ENCODE measurements at regions not wholly inside any gene's neighbourhood (a gene's known extent, or its start where the extent isn't known, plus 50 kb on each side); places are given as distances from the start of the nearest gene placed in this dataset.

- Histone ChIP-seq H3K27ac (ENCODE audit: low read depth, low read length) (no peak overlapping the region), H3K9ac (ENCODE audit: low read length in 5 of 5) (no peak overlapping the region), H3K4me1 (ENCODE audit: control insufficient read depth in 5 of 5, insufficient read depth in 5 of 5, low read length in 5 of 5) (no peaks in the 10 kb centered on the region), H3K36me3 (ENCODE audit: control insufficient read depth in 5 of 5, insufficient read depth in 5 of 5, low read length in 5 of 5) (no peaks in the 10 kb centered on the region), H3K9me3 (ENCODE audit: control insufficient read depth in 5 of 5, low read length in 5 of 5) (no peaks in the 10 kb centered on the region), H3K27me3 (ENCODE audit: control insufficient read depth in 5 of 5, insufficient read depth in 4 of 5, low read length in 5 of 5) (no peaks in the 10 kb centered on the region), H3K4me3 (ENCODE audit: low read depth in 1 of 5, low read length in 5 of 5) (no peak overlapping the region)
These were observed 578.9 kb downstream of the HAO1 start for GRCh38 chr20:7361321-7361720.

DNA sequence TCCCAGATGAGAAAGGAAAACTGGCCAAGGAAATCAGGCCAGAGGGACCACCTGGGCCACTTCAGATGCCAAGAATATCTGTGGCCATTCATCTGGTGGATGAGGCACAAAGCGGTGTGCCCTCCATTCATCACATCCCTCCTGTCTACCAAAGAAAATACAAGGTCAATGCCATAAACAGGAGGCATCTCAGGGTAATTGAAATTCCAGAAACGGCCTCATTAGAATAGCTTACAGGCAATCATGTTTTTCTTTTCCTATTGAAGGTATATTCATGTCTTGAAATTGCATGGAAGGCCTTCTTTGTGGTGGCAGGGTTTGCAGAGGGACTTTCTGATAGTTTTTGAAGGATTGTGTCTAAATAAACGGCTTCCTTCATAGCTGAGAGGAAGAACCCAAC, 578.3 kb downstream of the HAO1 start:
- H3K9me3 ChIP-seq (ENCODE audit: control insufficient read depth in 5 of 5, low read length in 5 of 5), result no peaks in the 10 kb centered on the region
- no peak overlapping the region for H3K4me3 ChIP-seq (ENCODE audit: low read depth in 1 of 5, low read length in 5 of 5)
- no peaks in the 10 kb centered on the region for H3K27me3 ChIP-seq (ENCODE audit: control insufficient read depth in 5 of 5, insufficient read depth in 4 of 5, low read length in 5 of 5)
- no peak overlapping the region for H3K9ac ChIP-seq (ENCODE audit: low read length in 5 of 5)
- no peak overlapping the region for H3K27ac ChIP-seq (ENCODE audit: low read depth, low read length)
- H3K36me3 ChIP-seq (ENCODE audit: control insufficient read depth in 5 of 5, insufficient read depth in 5 of 5, low read length in 5 of 5), result no peaks in the 10 kb centered on the region
- no peaks in the 10 kb centered on the region for H3K4me1 ChIP-seq (ENCODE audit: control insufficient read depth in 5 of 5, insufficient read depth in 5 of 5, low read length in 5 of 5)

- Histone ChIP-seq H3K4me3 (ENCODE audit: low read depth in 1 of 5, low read length in 5 of 5) (no peak overlapping the region), H3K9ac (ENCODE audit: low read length in 5 of 5) (no peak overlapping the region), H3K36me3 (ENCODE audit: control insufficient read depth in 5 of 5, insufficient read depth in 5 of 5, low read length in 5 of 5) (no peaks in the 10 kb centered on the region), H3K27ac (ENCODE audit: low read depth, low read length) (no peak overlapping the region), H3K9me3 (ENCODE audit: control insufficient read depth in 5 of 5, low read length in 5 of 5) (no peaks in the 10 kb centered on the region), H3K27me3 (ENCODE audit: control insufficient read depth in 5 of 5, insufficient read depth in 4 of 5, low read length in 5 of 5) (no peaks in the 10 kb centered on the region), H3K4me1 (ENCODE audit: control insufficient read depth in 5 of 5, insufficient read depth in 5 of 5, low read length in 5 of 5) (no peaks in the 10 kb centered on the region)
These were observed 577.7 kb downstream of the HAO1 start for GRCh38 chr20:7362601-7363000.

- Histone ChIP-seq H3K4me1 (ENCODE audit: control insufficient read depth in 5 of 5, insufficient read depth in 5 of 5, low read length in 5 of 5) (no peaks in the 10 kb centered on the region), H3K36me3 (ENCODE audit: control insufficient read depth in 5 of 5, insufficient read depth in 5 of 5, low read length in 5 of 5) (no peaks in the 10 kb centered on the region), H3K4me3 (ENCODE audit: low read depth in 1 of 5, low read length in 5 of 5) (no peak overlapping the region), H3K27ac (ENCODE audit: low read depth, low read length) (no peak overlapping the region), H3K9ac (ENCODE audit: low read length in 5 of 5) (no peak overlapping the region), H3K9me3 (ENCODE audit: control insufficient read depth in 5 of 5, low read length in 5 of 5) (no peaks in the 10 kb centered on the region), H3K27me3 (ENCODE audit: control insufficient read depth in 5 of 5, insufficient read depth in 4 of 5, low read length in 5 of 5) (no peaks in the 10 kb centered on the region)
These were observed 574.1 kb downstream of the HAO1 start for GRCh38 chr20:7366189-7366588.

DNA sequence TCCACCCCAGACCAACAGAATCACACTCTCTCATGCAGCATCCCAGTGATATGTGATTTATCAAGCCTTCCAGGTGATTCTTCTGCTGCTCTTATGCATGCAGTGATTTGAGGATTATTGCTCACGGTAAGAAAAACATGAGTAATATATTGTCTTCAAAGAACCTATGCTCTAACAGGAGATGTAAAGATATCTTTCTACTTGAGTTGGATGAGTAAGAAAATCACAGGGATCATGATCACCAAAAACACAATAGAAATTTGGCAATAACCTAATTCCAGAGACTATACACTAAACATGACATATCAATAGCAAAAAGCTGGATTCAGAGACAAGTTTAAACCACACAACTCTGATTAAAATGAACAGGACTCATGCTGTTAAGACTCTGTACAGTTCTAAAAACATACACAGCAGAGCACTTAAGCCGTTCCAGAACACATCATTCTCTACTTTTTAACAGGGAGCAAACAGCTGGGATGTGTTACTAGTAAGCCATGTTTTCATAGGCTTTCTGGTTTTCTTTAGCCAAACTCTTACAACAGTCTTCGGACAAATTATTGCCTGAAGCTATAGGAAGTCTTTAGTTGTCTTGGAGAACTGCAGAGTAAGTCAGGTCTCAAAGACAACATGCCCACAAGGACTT, 568.6 kb downstream of the HAO1 start:
- no peaks in the 10 kb centered on the region for H3K27me3 ChIP-seq (ENCODE audit: control insufficient read depth in 5 of 5, insufficient read depth in 4 of 5, low read length in 5 of 5)
- no peak overlapping the region for H3K9ac ChIP-seq (ENCODE audit: low read length in 5 of 5)
- no peak overlapping the region for H3K4me3 ChIP-seq (ENCODE audit: low read depth in 1 of 5, low read length in 5 of 5)
- no peaks in the 10 kb centered on the region for H3K36me3 ChIP-seq (ENCODE audit: control insufficient read depth in 5 of 5, insufficient read depth in 5 of 5, low read length in 5 of 5)
- H3K9me3 ChIP-seq (ENCODE audit: control insufficient read depth in 5 of 5, low read length in 5 of 5), result no peaks in the 10 kb centered on the region
- H3K4me1 ChIP-seq (ENCODE audit: control insufficient read depth in 5 of 5, insufficient read depth in 5 of 5, low read length in 5 of 5), result no peaks in the 10 kb centered on the region
- H3K27ac ChIP-seq (ENCODE audit: low read depth, low read length), result no peak overlapping the region

GRCh38 chr20:7375905-7376304, 564.4 kb downstream of the HAO1 start:
- Histone ChIP-seq H3K9me3 (ENCODE audit: control insufficient read depth in 5 of 5, low read length in 5 of 5) (no peaks in the 10 kb centered on the region), H3K9ac (ENCODE audit: low read length in 5 of 5) (no peak overlapping the region), H3K27me3 (ENCODE audit: control insufficient read depth in 5 of 5, insufficient read depth in 4 of 5, low read length in 5 of 5) (no peaks in the 10 kb centered on the region), H3K4me1 (ENCODE audit: control insufficient read depth in 5 of 5, insufficient read depth in 5 of 5, low read length in 5 of 5) (no peaks in the 10 kb centered on the region), H3K27ac (ENCODE audit: low read depth, low read length) (no peak overlapping the region), H3K36me3 (ENCODE audit: control insufficient read depth in 5 of 5, insufficient read depth in 5 of 5, low read length in 5 of 5) (no peaks in the 10 kb centered on the region), H3K4me3 (ENCODE audit: low read depth in 1 of 5, low read length in 5 of 5) (no peak overlapping the region)

DNA sequence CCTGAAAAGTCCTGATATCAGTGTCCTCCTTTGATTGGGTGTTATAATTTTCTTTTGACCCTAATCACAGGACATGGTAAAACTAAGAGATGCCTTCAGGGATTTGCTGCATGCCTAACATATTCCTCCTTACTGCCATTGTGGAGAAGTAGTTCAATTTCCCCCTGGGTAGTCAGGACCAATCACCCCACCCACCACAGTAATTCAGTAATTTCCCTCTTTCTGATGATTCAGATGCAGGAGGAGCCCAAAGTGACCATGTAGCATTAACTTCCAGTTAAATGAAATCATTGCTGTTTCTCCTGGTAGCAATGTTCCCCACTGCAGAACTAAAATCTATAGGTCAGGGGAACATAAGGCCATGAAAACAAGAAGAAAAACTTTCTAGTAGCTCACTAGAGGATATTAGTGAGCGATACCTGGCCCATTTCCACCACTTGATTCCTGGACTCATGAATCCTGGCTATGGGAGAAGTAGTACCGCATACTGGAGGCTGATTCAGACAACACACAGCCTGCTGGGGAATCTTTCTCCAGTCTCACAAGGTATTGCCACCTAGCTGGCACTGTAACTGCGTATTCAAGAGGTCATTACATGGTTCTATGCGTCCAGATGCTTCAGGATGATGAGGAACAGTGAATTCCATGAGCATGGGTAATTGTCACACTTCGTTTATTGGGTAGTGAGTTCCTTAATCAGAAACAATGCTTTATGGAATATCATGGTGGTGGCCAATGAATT, 561.2 kb downstream of the HAO1 start:
- Histone ChIP-seq H3K4me3 (ENCODE audit: low read depth in 1 of 5, low read length in 5 of 5) (no peak overlapping the region), H3K9me3 (ENCODE audit: control insufficient read depth in 5 of 5, low read length in 5 of 5) (no peaks in the 10 kb centered on the region), H3K27ac (ENCODE audit: low read depth, low read length) (no peak overlapping the region), H3K27me3 (ENCODE audit: control insufficient read depth in 5 of 5, insufficient read depth in 4 of 5, low read length in 5 of 5) (no peaks in the 10 kb centered on the region), H3K4me1 (ENCODE audit: control insufficient read depth in 5 of 5, insufficient read depth in 5 of 5, low read length in 5 of 5) (no peaks in the 10 kb centered on the region), H3K9ac (ENCODE audit: low read length in 5 of 5) (no peak overlapping the region), H3K36me3 (ENCODE audit: control insufficient read depth in 5 of 5, insufficient read depth in 5 of 5, low read length in 5 of 5) (no peaks in the 10 kb centered on the region)

- no peak overlapping the region for H3K4me3 ChIP-seq (ENCODE audit: low read depth in 1 of 5, low read length in 5 of 5)
- no peak overlapping the region for H3K9ac ChIP-seq (ENCODE audit: low read length in 5 of 5)
- no peaks in the 10 kb centered on the region for H3K36me3 ChIP-seq (ENCODE audit: control insufficient read depth in 5 of 5, insufficient read depth in 5 of 5, low read length in 5 of 5)
- H3K9me3 ChIP-seq (ENCODE audit: control insufficient read depth in 5 of 5, low read length in 5 of 5), result no peaks in the 10 kb centered on the region
- H3K4me1 ChIP-seq (ENCODE audit: control insufficient read depth in 5 of 5, insufficient read depth in 5 of 5, low read length in 5 of 5), result no peaks in the 10 kb centered on the region
- no peak overlapping the region for H3K27ac ChIP-seq (ENCODE audit: low read depth, low read length)
- no peaks in the 10 kb centered on the region for H3K27me3 ChIP-seq (ENCODE audit: control insufficient read depth in 5 of 5, insufficient read depth in 4 of 5, low read length in 5 of 5)
These were observed 560.5 kb downstream of the HAO1 start for GRCh38 chr20:7379621-7380220.

DNA sequence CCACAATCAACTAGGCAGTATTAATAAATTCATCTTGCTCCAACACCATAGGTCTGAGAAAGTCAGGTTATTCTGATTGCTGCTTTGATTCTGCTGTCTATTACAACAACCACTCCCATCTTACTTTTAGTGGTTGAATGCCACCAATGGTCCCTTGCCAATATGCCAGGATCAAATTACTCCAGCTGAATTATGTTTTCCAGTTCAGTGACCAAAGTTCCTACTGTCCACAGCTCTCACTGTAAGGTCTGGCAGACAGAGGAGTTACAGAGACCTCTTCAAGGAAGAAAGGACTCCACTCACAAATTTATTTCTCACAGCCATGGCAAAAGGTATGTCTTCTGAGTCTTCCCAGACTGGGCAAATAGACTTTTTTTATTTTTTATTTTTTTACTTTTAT, 557.0 kb downstream of the HAO1 start:
- H3K36me3 ChIP-seq (ENCODE audit: control insufficient read depth in 5 of 5, insufficient read depth in 5 of 5, low read length in 5 of 5), result no peaks in the 10 kb centered on the region
- H3K4me1 ChIP-seq (ENCODE audit: control insufficient read depth in 5 of 5, insufficient read depth in 5 of 5, low read length in 5 of 5), result no peaks in the 10 kb centered on the region
- no peaks in the 10 kb centered on the region for H3K27me3 ChIP-seq (ENCODE audit: control insufficient read depth in 5 of 5, insufficient read depth in 4 of 5, low read length in 5 of 5)
- H3K9me3 ChIP-seq (ENCODE audit: control insufficient read depth in 5 of 5, low read length in 5 of 5), result no peaks in the 10 kb centered on the region
- H3K27ac ChIP-seq (ENCODE audit: low read depth, low read length), result no peak overlapping the region
- H3K4me3 ChIP-seq (ENCODE audit: low read depth in 1 of 5, low read length in 5 of 5), result no peak overlapping the region
- no peak overlapping the region for H3K9ac ChIP-seq (ENCODE audit: low read length in 5 of 5)

DNA sequence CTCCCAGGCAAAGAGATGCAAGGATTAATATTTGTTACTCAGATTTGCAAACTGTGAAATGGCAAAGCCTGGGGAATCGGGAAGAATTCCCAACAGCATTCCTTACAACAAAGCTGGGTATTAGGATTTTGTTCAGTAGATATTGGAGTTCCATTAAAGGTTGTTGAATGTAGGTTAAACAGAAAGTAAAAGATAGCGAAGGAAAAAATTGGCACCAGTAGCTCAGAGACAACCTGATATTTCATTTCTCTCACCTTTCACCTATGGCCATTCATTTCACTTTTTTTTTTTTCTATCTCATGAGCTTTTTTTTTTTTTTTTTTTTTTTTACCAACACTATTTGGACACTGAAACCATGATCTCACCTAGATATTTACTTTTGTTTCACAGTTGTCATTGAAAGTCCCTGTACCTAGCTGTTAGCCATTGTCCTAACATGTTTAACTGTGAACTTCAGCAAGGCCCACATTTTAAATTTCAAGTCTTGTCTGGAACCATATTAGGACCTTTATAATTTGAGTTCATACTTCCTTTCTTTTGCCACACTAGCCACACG, 552.5 kb downstream of the HAO1 start:
- H3K27me3 ChIP-seq (ENCODE audit: control insufficient read depth in 5 of 5, insufficient read depth in 4 of 5, low read length in 5 of 5), result peaks cover 0 to 2% (median 0%) of the 10 kb centered on the region in 5 donors

More for the DNA sequence above, 552.5 kb downstream of the HAO1 start:
- no peak overlapping the region for H3K4me3 ChIP-seq (ENCODE audit: low read depth in 1 of 5, low read length in 5 of 5)
- H3K9ac ChIP-seq (ENCODE audit: low read length in 5 of 5), result no peak overlapping the region
- no peak overlapping the region for H3K27ac ChIP-seq (ENCODE audit: low read depth, low read length)
- no peaks in the 10 kb centered on the region for H3K9me3 ChIP-seq (ENCODE audit: control insufficient read depth in 5 of 5, low read length in 5 of 5)
- H3K36me3 ChIP-seq (ENCODE audit: control insufficient read depth in 5 of 5, insufficient read depth in 5 of 5, low read length in 5 of 5), result no peaks in the 10 kb centered on the region
- no peaks in the 10 kb centered on the region for H3K4me1 ChIP-seq (ENCODE audit: control insufficient read depth in 5 of 5, insufficient read depth in 5 of 5, low read length in 5 of 5)

Data from subcutaneous abdominal adipose tissue (tissue), 5 donors.